ENCODE measurements at regions not wholly inside any gene's neighbourhood (a gene's known extent, or its start where the extent isn't known, plus 50 kb on each side); places are given as distances from the start of the nearest gene placed in this dataset.

DNA sequence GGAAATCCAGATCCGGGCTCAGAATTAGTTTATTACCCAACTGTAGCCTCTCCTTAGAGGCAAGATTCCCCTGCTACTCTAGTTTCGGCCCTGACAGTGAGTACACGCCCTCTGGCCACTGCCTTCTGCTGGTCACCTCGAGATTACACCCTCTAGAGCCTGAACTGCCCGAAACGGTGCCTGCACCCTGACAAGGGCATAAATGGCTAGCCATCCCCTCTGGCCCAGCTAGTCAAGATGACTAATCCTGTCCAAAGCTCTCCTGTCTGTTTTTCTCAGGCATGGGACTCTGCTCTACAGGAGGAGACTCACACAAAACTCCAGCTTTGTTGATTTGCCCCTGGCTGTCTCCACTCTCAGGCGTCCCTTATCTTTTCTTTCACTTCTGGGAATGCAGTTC is 150.5 kb upstream of the UBE2E2 start:
- no peak for DNase-seq (ENCODE audit: low read depth in 2 of 2)

DNA sequence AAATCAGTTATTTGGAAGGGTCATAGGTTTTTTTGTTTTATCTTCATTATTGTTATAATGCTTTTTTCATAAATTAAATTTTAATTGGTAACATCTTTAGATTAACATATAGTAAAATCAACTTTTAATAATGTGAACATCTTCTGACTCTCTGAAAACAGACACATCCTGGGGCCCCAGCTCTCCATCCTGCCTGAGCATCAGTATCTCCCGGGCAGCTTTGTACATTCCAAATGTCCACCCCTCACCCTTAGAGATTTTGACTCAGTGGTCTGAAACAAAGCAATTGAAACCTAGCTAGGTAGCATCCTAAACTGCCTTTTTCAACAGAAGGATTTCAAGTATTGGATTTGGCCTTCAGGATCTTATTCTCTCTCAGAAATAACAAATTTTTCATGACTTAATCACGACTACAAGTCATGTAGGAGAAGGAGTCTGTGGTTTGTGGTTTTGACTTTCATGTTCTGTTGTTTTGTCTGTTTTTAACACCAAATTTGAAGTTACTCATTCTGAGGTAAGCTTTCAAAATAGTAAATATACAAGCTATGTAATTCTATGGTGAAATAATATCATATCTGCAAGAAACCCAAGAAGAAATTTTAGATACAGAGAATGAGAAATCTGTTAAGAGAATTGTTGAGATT is 147.3 kb upstream of the UBE2E2 start:
- no peak for DNase-seq (ENCODE audit: low read depth in 2 of 2)

DNA sequence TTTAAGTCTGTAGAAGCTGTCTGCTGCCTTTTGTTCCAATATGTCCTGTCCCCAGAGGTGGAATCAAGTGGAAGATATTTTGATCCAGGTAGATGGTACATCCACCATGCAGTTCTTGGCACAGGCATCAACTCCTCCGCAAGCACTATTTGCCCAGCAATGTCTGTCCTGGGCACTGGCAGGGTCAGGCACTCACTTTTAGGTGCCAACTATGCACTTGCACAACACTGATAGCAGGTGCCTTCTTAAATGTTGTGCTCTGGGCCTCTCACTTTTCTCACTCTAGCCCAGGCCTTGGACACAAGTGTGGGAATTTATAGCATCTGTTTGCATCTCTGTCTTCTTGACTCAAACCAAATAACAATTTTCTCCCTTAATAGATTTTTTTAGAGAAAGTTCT is 140.5 kb upstream of the UBE2E2 start:
- no peak for DNase-seq (ENCODE audit: low read depth in 2 of 2)

DNA sequence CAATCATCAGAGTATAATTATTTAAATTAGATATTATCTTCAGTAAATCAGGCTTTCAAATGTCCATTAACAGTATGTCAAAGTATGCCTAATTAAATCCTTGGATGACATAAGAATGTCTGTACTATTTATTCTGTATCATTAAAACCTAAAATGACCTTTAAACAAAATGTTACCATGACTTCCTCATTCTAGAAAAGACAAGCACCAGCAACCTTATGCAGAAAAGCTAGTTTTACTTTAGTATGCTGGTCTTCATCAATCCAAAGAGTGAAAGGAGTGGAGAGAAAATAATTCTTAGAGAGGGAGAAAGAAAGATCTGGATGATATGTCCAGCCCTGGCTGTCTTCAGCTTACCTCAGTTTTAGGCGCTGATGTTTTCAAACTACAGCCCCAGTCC is 140.1 kb upstream of the UBE2E2 start:
- no peak for DNase-seq (ENCODE audit: low read depth in 2 of 2)

DNA sequence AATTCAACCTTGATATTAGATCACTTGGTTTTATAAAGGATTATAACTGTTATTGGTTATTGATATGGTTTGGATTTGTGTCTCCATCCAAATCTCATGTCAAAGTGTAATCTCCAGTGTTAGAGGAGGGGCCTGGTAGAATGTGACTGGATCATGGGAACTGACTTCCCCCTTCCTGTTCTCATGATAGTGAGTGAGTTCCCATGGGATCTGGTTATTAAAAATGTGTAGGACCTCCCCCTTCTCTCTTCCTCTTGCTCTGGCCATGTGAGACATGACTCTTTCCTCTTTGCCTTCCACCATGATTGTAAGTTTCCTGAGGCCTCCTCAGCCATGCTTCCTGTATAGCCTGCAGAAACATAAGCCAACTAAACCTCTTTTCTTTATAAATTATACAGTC is 136.0 kb upstream of the UBE2E2 start:
- DNase-seq (ENCODE audit: low read depth in 2 of 2): no peak

DNA sequence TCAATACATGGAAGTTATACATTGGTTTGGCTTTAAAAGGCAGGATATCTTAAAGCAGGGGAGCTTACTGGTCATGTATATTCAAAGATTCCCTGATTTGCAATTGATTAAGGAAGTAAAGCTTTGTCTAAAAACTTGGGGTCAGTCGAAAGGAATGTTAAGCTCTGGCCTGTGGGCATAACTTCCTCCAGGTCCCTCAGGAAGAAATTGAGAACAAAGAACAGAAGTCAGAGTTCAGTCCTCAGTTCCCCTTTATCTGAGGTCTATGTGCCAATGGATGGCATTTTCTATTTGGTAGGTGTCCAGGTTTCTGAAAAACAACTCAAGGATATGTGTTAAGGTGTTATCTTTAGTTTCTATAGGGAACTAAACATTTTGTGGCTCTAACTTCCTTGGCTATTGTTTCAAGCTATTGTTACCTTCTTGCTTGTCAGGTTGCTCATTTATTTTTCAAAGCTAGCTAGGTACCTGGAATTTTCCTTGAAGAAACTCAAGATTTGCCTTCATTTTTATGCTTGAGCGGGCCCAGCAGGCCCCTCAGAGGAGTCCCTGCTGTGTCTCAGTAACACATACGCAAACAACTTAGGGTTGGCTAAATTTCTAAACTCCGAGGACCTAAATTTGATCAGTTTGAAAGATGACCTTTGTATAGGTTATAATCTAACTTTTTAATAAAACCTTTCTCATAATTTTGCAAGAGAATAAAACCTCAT is 135.0 kb upstream of the UBE2E2 start:
- DNase-seq (ENCODE audit: low read depth in 2 of 2): no peak

DNA sequence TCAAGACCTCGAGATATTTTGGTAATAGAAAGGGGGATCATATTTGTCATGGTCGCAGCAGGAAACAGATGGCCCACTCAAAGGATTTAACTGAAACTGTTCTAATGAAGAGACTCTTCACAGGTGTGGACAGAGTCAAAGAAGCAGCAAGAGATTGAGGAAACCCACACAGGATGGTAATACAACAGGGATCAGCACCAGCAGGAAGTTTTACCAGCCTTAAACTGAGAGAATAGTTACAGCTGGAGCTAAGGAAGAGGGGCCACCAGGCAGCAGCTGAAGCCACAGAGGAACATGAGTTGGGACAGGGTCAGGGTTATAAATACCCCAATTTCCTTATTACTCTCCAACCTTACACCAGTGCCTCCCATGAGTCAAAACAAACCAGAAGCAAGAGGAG is 131.8 kb upstream of the UBE2E2 start:
- DNase-seq (ENCODE audit: low read depth in 2 of 2): no peak

DNA sequence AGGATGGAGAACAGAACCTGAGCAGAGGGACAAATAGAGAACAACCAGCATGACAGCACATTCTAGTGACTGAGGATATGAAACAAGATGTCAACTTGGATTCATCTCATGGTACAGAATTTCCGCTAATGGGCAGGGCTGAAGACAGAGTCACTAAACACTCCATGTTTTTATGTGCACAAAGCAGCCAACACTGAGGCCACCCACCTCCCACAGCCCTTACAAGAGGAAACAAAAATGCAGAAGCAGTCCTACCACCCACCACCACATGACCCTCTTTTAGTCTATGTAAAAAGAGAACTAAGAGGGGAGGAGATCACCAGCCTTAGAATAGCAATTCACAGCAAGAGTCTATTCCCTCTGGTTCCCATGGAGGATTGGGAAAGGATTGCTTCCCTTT is 131.4 kb upstream of the UBE2E2 start:
- no peak for DNase-seq (ENCODE audit: low read depth in 2 of 2)

DNA sequence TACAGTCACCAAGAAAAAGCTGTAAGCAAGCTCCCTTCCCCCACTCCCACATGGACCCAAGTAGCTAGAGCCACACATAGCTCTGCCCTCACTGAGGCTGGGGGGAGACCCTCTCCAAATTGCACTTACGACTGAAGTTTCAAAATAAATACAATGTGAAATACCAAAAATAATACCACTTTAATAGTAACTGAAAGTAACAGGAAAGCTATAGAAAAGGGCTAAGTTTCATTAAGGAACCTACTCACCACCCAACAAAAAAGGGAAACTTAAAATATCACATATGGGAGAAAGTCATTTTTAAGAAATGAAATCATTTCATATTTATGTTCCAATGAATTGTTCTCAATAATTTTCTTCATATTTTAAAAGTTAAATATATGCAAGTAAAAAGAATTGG is 130.4 kb upstream of the UBE2E2 start:
- DNase-seq (ENCODE audit: low read depth in 2 of 2): no peak

DNA sequence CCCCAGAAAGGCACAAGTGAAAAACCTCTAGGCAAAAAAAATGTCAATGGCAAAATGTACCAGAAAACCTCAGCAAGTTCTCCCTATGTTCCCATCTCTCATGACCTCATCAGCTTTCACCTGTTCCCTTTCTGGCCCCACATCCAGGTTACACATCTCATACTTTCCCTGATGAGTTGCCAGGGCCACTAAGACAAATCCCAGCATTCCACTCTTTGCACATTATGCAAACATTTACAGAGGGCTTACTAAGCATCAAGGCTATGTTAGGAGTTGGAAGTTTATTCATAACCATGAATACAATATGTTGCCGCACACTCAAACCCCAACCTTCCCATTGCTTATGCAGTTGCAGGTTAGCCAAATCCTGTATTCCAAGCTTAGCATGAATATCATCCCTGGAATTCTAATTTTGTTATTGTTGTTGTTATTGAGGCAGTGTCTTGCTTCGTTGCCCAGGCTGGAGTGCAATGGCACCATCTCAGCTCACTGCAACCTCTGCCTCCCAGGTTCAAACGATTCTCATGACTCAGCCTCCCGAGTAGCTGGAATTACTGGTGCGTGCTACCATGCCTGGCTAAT is 129.3 kb upstream of the UBE2E2 start:
- DNase-seq (ENCODE audit: low read depth in 2 of 2): no peak

DNA sequence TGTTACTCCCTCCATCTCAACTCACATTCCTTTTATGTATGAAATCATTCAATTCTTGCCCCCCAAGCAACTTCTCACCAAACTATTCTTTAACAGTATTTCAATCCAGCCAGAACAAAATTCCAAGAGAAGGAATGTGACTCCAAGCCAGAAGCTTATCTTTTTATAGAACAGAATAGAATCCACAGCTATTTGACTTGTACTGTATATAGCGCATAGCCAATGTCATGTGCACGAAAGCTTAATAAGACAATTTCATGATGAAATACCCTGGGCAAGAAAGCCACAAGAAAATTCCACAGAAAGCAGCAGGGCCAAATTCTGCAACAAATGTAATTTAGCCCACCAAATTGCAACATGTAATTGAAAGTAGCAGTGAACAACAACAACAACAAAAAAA is 127.6 kb upstream of the UBE2E2 start:
- no peak for DNase-seq (ENCODE audit: low read depth in 2 of 2)

DNA sequence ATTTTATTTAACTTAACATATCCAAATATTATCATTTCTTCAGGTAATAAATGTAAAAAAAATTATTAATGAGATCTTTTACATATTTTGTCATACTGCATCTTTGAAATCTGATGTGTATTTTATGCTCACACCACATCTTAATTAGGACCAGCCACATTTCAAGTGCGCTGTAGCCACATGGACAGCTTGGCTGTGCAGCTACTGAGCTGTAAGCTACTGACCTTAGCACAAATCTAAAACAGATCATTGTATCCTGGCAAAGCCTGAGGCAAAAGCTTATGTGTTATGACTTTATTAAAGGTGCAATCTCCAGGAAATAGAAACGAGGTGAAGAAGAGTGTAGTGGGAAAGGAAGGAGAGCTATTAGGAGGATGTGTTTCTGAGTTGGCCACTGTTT is 126.7 kb upstream of the UBE2E2 start:
- DNase-seq (ENCODE audit: low read depth in 2 of 2): no peak

DNA sequence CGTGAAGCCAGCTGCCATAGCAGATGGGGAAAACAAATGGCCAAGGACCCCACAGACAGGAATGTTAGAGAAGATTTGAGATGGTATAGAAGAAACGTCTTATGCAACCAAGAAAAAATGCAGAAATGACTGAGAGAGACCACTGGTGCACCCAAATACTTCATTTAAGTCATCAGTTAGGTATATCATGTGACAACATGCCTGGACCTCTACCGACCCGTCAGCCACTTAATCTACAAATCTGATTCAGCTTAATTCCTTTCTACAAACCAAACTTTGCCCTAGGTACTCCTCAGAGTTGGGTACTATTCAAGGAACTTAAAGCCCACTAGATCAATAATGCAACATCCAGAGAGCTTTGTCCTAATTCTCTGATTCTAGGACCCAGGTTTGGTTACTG is 126.0 kb upstream of the UBE2E2 start:
- DNase-seq (ENCODE audit: low read depth in 2 of 2): no peak

DNA sequence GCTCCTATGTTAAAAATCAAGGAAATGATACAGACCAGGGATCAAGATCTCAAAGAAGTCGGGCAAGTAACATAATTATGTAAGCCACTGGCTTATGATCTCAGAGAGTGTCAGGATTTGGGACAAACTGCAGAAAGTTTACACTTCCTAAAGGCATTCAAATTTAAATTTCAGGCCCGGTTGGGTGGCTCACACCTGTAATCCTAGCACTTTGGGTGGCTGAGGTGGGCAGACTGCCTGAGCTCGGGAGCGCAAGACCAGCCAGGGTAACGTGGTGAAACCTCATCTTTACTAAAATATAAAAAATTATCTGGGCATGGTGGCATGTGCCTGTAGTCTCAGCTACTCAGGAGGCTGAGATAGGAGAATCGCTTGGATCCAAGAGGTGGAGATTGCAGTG is 124.4 kb upstream of the UBE2E2 start:
- no peak for DNase-seq (ENCODE audit: low read depth in 2 of 2)

DNA sequence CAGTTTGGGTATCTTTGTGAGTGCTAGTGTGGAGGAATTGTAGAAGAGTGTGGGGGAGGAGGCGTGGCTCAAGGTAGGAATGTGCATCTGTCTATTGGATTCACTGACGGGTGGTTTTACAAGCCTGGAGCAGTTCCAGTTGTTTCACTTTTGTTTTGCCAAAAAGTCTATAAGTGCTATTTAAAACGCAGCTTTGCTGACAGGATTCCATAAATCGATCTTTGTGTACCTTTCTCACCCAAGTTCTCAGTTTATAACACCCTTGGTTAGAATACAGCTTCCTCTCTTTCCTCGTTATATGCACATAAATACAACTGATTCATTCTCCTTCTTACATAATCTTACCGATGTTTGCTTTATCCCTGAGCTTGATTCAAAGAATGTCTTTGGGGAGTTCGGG is 123.2 kb upstream of the UBE2E2 start:
- DNase-seq (ENCODE audit: low read depth in 2 of 2): no peak

DNA sequence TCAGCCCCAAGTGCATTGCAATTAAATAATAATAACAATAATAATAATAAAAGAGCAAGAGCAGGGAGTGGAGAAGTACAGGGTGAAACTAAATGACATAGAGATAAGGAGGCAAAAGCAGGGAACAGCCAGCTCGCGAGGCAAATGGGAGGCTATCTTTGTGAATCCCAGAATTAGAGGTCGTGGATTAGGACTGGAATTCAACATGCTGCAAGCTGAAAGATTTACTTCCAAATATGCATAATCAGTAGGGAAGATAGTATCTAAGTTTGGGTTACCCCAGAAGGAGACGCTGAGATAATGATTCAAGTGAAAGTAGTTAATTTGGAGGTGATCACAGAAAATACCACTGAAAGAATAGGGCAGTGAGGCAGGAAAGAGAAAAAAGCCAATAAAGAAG is 119.4 kb upstream of the UBE2E2 start:
- no peak for DNase-seq (ENCODE audit: low read depth in 2 of 2)

DNA sequence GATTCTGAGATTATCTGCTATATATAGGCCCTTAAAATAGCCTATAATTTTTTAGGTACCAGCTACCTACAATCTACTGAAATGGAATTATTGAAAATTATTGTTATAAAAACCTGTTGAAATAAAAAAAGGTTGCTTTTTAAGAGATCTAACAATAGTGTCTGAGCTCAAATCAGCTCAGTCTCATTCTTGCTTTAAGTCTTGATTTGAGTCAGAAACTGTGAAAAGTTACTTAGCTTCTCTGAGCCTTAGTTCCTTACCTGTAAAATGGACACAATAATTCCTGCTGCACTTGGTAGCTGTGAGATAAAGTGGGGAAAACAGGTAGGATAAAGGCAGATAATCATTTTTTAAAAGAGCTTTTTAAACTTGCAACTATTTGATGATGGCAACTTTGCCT is 118.8 kb upstream of the UBE2E2 start:
- DNase-seq (ENCODE audit: low read depth in 2 of 2): no peak

DNA sequence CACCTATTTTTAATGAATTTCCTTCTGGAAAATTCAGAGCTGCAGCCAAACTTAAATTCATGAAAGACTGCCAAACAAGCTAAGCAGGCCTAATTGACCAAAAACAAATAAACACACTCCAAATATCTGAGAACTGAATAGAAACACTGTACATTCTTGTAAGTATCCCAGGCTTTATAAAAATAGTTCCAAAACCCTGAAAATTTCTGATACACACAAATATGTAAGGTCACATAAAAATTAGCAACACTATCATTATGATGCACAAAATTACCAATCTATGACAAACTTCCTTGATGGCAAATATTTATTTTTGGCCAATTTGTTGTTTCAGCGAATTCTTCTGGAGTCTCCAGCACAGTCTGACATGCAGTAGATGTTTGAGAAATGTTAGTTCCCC is 117.9 kb upstream of the UBE2E2 start:
- DNase-seq (ENCODE audit: low read depth in 2 of 2): no peak

DNA sequence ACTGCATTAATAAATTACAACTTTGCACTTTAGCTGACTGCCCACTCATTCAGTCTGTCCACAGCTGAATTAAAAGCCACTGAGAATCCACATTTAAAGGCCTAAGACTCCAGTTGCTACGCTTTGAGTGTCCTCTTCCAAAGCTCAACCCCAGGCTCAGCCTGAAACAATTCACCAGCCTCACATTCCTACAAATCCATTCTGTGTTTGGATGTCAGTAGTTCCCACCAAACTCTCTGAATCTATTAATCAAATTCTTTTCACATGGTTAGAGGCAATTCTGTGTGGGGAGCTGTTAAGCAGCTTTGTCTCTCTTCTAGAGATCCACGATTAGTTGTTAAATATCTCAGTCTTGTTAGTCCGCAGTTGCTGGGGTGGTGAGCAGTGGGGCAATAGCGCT is 116.8 kb upstream of the UBE2E2 start:
- no peak for DNase-seq (ENCODE audit: low read depth in 2 of 2)

DNA sequence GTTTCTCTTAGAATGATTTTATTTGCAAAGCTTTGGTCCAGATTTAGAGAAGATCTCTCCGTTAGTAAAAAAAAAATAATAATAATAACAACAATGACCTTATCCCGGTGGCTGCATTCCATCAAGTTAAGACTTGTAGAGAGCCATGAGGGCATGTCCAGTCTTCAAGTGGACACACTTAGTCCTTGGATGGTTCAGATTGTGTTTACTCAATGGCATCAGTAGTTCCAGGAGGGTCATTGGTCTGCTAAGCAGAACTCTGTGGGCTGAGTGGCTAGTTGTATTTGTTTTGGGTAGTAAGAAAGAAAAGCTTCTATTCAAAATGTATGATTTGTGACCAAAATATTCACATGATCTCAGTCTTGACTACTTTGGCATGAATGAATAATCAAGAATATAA is 116.3 kb upstream of the UBE2E2 start:
- no peak for DNase-seq (ENCODE audit: low read depth in 2 of 2)

DNA sequence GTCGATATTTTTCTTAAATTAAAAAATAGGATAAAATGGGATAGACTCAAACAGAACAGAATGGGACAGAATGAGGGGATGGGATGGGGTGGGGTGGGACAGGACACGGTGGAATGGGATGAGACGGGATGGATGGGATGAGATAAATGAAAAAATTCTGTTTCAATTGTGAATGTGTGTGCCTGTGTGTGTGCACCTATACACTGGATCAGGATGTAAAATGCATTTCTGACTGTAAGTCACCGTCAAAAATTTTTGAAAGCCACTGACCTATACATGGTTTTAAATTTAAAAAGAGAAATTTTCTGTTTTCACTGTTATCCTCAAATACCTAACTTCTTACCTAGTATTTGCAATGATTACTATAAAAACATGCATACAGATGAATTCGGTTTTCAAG is 108.7 kb upstream of the UBE2E2 start:
- DNase-seq (ENCODE audit: low read depth in 2 of 2): no peak

DNA sequence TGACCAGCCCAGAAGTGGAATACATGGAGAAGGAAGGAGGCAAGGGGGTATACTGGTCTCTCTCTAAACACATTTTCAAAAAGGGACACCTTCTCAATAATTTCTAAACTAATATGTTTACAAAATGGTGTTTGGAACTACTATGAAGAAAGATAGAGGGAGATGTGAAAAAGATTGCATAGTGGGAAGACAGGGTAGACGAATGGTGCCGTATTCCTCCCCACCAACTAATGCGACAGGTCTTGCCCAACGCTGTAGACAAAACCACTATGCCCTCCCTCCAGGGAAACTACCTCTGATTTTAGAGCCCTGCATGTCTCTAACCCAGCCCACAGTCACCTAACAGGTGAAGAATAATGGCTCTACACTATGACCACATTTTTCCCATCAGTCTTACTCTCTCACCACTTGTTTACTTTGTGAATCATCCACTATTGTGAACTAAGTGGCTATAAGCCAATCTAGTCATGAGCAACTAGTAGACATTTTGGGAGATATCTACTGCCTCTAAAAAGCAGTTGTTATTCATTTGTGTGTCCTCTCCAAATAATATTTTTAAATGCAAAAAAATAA is 108.2 kb upstream of the UBE2E2 start:
- DNase-seq (ENCODE audit: low read depth in 2 of 2): no peak

DNA sequence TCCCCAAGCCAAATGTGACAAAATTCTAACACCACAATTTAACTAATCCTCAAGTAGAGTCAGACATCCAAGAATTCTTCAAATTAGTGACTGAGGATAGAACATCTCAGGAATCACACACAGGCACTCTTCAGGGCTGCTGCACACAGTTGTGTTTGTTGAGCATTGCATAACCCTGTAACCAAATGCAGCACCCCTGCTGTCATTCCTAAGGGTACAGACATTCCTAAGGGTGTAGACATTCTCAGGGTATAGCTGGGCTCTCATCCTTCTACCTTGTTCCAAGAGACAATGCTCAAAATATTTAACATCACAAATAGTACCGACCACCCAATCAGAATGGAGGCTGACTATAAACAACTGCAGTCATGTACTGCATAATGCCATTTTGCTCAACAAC is 107.1 kb upstream of the UBE2E2 start:
- DNase-seq (ENCODE audit: low read depth in 2 of 2): no peak

Measured in stimulated activated CD4-positive, alpha-beta T cell treated with anti-CD3 and anti-CD28 coated beads, Interleukin-1b, Interleukin-23, amount 100 ng/mL, for 4 hours (primary cell).